MM.1S (cell line): ENCODE measurements at regions not wholly inside any gene's neighbourhood (a gene's known extent, or its start where the extent isn't known, plus 50 kb on each side); places are given as distances from the start of the nearest gene placed in this dataset.

Experiments
- CTCF ChIP-seq: fragments of 300-600 bp; sonication (generic); IDR thresholded peaks from 2 replicates; pipeline ENCODE4 v1.5.1; 2016; ENCODE audit warnings: antibody characterized with exemption, low read length, mixed read lengths
- EZH2 ChIP-seq: fragments of 300-600 bp; sonication (generic); optimal IDR thresholded peaks from 2 replicates; pipeline ENCODE3; 2017; ENCODE audit warnings: low read depth, mild to moderate bottlenecking, antibody characterized with exemption, low read length, mixed read lengths

- no peak for TF ChIP-seq EZH2
- no peak for TF ChIP-seq CTCF
Observed at GRCh38 chr2:18907508-18907907, 318.1 kb upstream of the NT5C1B start.
